Esophagus muscularis mucosa (tissue), 4 donors: ENCODE measurements at regions not wholly inside any gene's neighbourhood (a gene's known extent, or its start where the extent isn't known, plus 50 kb on each side); places are given as distances from the start of the nearest gene placed in this dataset.

Source experiments
- EP300 ChIP-seq: sonication (generic); formaldehyde crosslinking; IDR thresholded peaks from one replicate; pipeline ENCODE4 v1.6.1; 2017; ENCODE audit warnings: antibody characterized with exemption
- POLR2A ChIP-seq: fragments of 450-650 bp; IDR thresholded peaks from one replicate; pipeline ENCODE4 v1.6.1; 2017; ENCODE audit warnings: antibody characterized with exemption, moderate library complexity, mild to moderate bottlenecking, low read depth
- POLR2AphosphoS5 ChIP-seq, 2 donors: sonication (generic); formaldehyde crosslinking; IDR thresholded peaks; one replicate each; pipeline ENCODE4 v1.6.1; 2017; ENCODE audit warnings: antibody characterized with exemption in 2 of 2
- TF ChIP-seq, protein P1 (sequence below), 3 experiments: fragments of 200-600 bp in 2 of 3; fragments of 450-650 bp in 1 of 3; sonication (generic) in 2 of 3; IDR thresholded peaks; one replicate each; pipeline ENCODE4 v1.5.1; 2017 to 2019; ENCODE audit warnings: antibody characterized with exemption in 3 of 3, mild to moderate bottlenecking in 2 of 3, moderate library complexity in 1 of 3

DNA sequence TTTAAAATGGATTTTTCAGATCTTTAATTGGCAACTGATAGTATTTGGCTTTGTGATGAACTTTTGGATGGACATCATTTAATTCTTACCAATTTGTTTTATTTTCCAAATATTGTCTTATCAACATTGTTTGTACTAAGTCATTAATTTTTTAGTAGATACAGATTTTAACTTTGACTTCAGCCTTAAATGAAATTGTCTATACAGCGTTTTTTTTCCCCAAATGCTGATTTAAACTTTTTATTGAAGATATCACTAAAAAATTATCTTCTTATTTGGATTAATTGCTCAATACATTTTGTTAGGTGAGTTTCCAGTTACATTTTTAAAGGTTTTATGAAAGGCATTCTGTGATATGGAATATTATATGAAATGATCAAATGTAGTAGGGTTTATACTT, 123.6 kb upstream of the MMS22L start:
- TF ChIP-seq POLR2A: no peak
- TF ChIP-seq, protein P1, sequence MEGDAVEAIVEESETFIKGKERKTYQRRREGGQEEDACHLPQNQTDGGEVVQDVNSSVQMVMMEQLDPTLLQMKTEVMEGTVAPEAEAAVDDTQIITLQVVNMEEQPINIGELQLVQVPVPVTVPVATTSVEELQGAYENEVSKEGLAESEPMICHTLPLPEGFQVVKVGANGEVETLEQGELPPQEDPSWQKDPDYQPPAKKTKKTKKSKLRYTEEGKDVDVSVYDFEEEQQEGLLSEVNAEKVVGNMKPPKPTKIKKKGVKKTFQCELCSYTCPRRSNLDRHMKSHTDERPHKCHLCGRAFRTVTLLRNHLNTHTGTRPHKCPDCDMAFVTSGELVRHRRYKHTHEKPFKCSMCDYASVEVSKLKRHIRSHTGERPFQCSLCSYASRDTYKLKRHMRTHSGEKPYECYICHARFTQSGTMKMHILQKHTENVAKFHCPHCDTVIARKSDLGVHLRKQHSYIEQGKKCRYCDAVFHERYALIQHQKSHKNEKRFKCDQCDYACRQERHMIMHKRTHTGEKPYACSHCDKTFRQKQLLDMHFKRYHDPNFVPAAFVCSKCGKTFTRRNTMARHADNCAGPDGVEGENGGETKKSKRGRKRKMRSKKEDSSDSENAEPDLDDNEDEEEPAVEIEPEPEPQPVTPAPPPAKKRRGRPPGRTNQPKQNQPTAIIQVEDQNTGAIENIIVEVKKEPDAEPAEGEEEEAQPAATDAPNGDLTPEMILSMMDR (IDR thresholded peaks at IDR 0.05): no peak
- TF ChIP-seq EP300: no peak
- no peak for TF ChIP-seq POLR2AphosphoS5 (IDR thresholded peaks at IDR 0.05)
